Ectodermal cell (in vitro differentiated cells): ENCODE measurements at regions not wholly inside any gene's neighbourhood (a gene's known extent, or its start where the extent isn't known, plus 50 kb on each side); places are given as distances from the start of the nearest gene placed in this dataset.
A peak's percentile ranks its signal among the peaks of the same experiment; 100 is the strongest.

ENCODE experiments used
- H3K27ac ChIP-seq: 2 replicates; pipeline ENCODE4 v1.7.0; 2013; ENCODE audit warnings: mild to moderate bottlenecking, low read depth, low read length; ENCODE audit not compliant: insufficient read depth, poor library complexity, severe bottlenecking
- H3K27me3 ChIP-seq: 2 replicates; pipeline ENCODE4 v1.7.0; 2013; ENCODE audit warnings: mild to moderate bottlenecking, low read length; ENCODE audit not compliant: insufficient read depth, control insufficient read depth, poor library complexity, severe bottlenecking
- H3K36me3 ChIP-seq: one replicate; pipeline ENCODE4 v1.7.0; 2013; ENCODE audit warnings: low read length; ENCODE audit not compliant: control insufficient read depth, insufficient read depth
- H3K4me1 ChIP-seq: one replicate; pipeline ENCODE4 v1.7.0; 2013; ENCODE audit warnings: low read length; ENCODE audit not compliant: control insufficient read depth, insufficient read depth
- H3K4me3 ChIP-seq: 2 replicates; pipeline ENCODE4 v1.7.0; 2013; ENCODE audit warnings: low read depth, low read length, control low read depth; ENCODE audit not compliant: insufficient read depth
- H3K9me3 ChIP-seq: 2 replicates; pipeline ENCODE4 v1.7.0; 2013; ENCODE audit warnings: mild to moderate bottlenecking, low read length, moderate library complexity; ENCODE audit not compliant: control insufficient read depth
- WGBS, 2 experiments: methylation state at CpG; one replicate each; pipeline ENCODE4 v1.1.7; 2013; ENCODE audit warnings: missing lambda C conversion rate in 2 of 2; 5-methylcytosine and 5-hydroxymethylcytosine counted together

- 91 to 92% methylated on average over 4 of the region's 4 CpGs for WGBS, 2 experiments
- Histone ChIP-seq H3K27ac (no peak overlapping the region), H3K27me3 (no peaks in the 10 kb centered on the region), H3K4me3 (no peak overlapping the region), H3K36me3 (no peaks in the 10 kb centered on the region), H3K4me1 (peaks cover 8% of the 10 kb centered on the region), H3K9me3 (no peaks in the 10 kb centered on the region)
Observed at GRCh38 chr11:116168459-116168787, 604.4 kb downstream of the BUD13 start.

- no peak overlapping the region for H3K27ac ChIP-seq
- H3K4me3 ChIP-seq = no peak overlapping the region
- WGBS, 2 experiments = 93 to 95% methylated on average over 9 of the region's 9 CpGs
- no peaks in the 10 kb centered on the region for H3K27me3 ChIP-seq
- no peaks in the 10 kb centered on the region for H3K36me3 ChIP-seq
- H3K4me1 ChIP-seq = peaks cover 7% of the 10 kb centered on the region
- no peaks in the 10 kb centered on the region for H3K9me3 ChIP-seq
Observed at GRCh38 chr11:116167706-116168458, 604.9 kb downstream of the BUD13 start.

GRCh38 chr11:116166573-116167465 lies 606.0 kb downstream of the BUD13 start:
- no peak overlapping the region for H3K4me3 ChIP-seq
- no peaks in the 10 kb centered on the region for H3K9me3 ChIP-seq
- 79 to 80% methylated on average over 8 to 9 of the region's 9 CpGs for WGBS, 2 experiments
- no peak overlapping the region for H3K27ac ChIP-seq
- no peaks in the 10 kb centered on the region for H3K36me3 ChIP-seq
- peaks cover 14% of the 10 kb centered on the region for H3K4me1 ChIP-seq
- H3K27me3 ChIP-seq = no peaks in the 10 kb centered on the region

GRCh38 chr11:116164843-116165242 lies 607.9 kb downstream of the BUD13 start:
- Histone ChIP-seq H3K36me3 (no peaks in the 10 kb centered on the region), H3K4me3 (no peak overlapping the region), H3K27me3 (no peaks in the 10 kb centered on the region), H3K27ac (no peak overlapping the region), H3K9me3 (no peaks in the 10 kb centered on the region), H3K4me1 (peaks cover 16% of the 10 kb centered on the region)
- WGBS, 2 experiments = 65 to 80% methylated on average over 4 to 5 of the region's 5 CpGs

- no peaks in the 10 kb centered on the region for H3K36me3 ChIP-seq
- no peaks in the 10 kb centered on the region for H3K9me3 ChIP-seq
- peak overlapping the region; percentile 51 for H3K27ac ChIP-seq
- peaks cover 19% of the 10 kb centered on the region for H3K4me1 ChIP-seq
- no peaks in the 10 kb centered on the region for H3K27me3 ChIP-seq
- no peak overlapping the region for H3K4me3 ChIP-seq
- 31 to 35% methylated on average over 8 to 11 of the region's 11 CpGs for WGBS, 2 experiments
Observed at GRCh38 chr11:116162886-116163230, 609.9 kb downstream of the BUD13 start.

- H3K36me3 ChIP-seq = no peaks in the 10 kb centered on the region
- H3K9me3 ChIP-seq = no peaks in the 10 kb centered on the region
- H3K27ac ChIP-seq = peak overlapping the region; percentile 51
- peaks cover 19% of the 10 kb centered on the region for H3K4me1 ChIP-seq
- 74 to 81% methylated on average over 20 of the region's 20 CpGs for WGBS, 2 experiments
- H3K4me3 ChIP-seq = no peak overlapping the region
- H3K27me3 ChIP-seq = no peaks in the 10 kb centered on the region
Observed at GRCh38 chr11:116162086-116162885, 610.5 kb downstream of the BUD13 start.

GRCh38 chr11:116148645-116149044 lies 624.1 kb downstream of the BUD13 start:
- H3K9me3 ChIP-seq = no peaks in the 10 kb centered on the region
- no peaks in the 10 kb centered on the region for H3K27me3 ChIP-seq
- no peak overlapping the region for H3K4me3 ChIP-seq
- no peaks in the 10 kb centered on the region for H3K36me3 ChIP-seq
- 95 to 100% methylated on average over 2 of the region's 2 CpGs for WGBS, 2 experiments
- H3K27ac ChIP-seq = no peak overlapping the region
- no peaks in the 10 kb centered on the region for H3K4me1 ChIP-seq

- Histone ChIP-seq H3K4me1 (no peaks in the 10 kb centered on the region), H3K9me3 (no peaks in the 10 kb centered on the region), H3K27me3 (no peaks in the 10 kb centered on the region), H3K36me3 (no peaks in the 10 kb centered on the region), H3K27ac (no peak overlapping the region), H3K4me3 (no peak overlapping the region)
- WGBS, 2 experiments = 44 to 58% methylated on average over 7 to 9 of the region's 10 CpGs
Observed at GRCh38 chr11:116148056-116148455, 624.7 kb downstream of the BUD13 start.

- WGBS, 2 experiments = 90% methylated on average over 14 of the region's 14 CpGs
- H3K9me3 ChIP-seq = no peaks in the 10 kb centered on the region
- no peak overlapping the region for H3K4me3 ChIP-seq
- no peak overlapping the region for H3K27ac ChIP-seq
- no peaks in the 10 kb centered on the region for H3K4me1 ChIP-seq
- no peaks in the 10 kb centered on the region for H3K36me3 ChIP-seq
- no peaks in the 10 kb centered on the region for H3K27me3 ChIP-seq
Observed at GRCh38 chr11:116145187-116145865, 627.5 kb downstream of the BUD13 start.
